GM23248 (cell line): ENCODE measurements at regions not wholly inside any gene's neighbourhood (a gene's known extent, or its start where the extent isn't known, plus 50 kb on each side); places are given as distances from the start of the nearest gene placed in this dataset.

Experiments used
- EZH2 ChIP-seq: fragments of 200-600 bp; sonication (generic); IDR thresholded peaks from 2 replicates; pipeline ENCODE4 v1.6.1; 2018; ENCODE audit warnings: antibody characterized with exemption, mild to moderate bottlenecking; ENCODE audit not compliant: insufficient read depth, poor library complexity, severe bottlenecking
- EZH2phosphoT487 ChIP-seq: fragments of 200-600 bp; sonication (generic); IDR thresholded peaks from 2 replicates; pipeline ENCODE4 v1.6.1; 2018; ENCODE audit warnings: antibody characterized with exemption, moderate library complexity, mild to moderate bottlenecking, low read depth; ENCODE audit not compliant: insufficient read depth

GRCh38 chr4:180962268-180962667 lies 1280.9 kb upstream of the TENM3 start:
- TF ChIP-seq EZH2 (no peak), EZH2phosphoT487 (no peak)
